ENCODE measurements at regions not wholly inside any gene's neighbourhood (a gene's known extent, or its start where the extent isn't known, plus 50 kb on each side); places are given as distances from the start of the nearest gene placed in this dataset.

DNA sequence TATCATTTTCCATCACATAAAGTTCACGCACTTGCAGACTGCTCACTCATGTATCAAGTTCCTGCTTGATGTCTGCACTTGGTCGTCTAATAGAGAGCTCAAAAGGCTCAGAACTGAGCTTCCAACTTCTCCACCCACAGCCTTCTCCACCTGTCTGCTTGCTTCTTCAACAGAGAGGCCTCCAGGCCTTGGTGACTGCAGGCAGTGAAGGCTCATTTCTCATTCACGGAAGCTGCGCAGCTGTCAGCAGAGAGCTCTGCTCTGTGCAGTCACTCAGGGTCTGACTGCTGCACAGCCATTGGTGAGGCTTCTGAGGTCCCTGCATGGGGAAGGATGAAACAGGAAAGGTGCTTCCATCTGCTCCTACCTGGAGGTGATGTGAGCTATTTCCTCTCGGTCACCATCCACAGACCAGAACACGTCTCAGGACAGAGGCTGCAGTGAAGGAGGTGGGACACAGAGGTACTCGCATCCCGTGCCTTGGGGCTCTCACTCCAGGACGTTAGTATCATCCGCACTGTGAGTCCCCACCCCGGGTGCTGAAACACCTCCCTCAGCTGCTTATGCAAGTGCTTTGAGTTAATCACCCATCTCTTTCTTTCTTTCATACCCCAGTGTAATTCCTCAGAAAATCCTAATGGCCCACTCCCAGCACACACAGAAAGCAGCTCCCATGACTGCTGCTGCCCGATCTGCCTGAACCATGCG, 126.2 kb downstream of the TMEM18 start:
- TF ChIP-seq, protein P1, sequence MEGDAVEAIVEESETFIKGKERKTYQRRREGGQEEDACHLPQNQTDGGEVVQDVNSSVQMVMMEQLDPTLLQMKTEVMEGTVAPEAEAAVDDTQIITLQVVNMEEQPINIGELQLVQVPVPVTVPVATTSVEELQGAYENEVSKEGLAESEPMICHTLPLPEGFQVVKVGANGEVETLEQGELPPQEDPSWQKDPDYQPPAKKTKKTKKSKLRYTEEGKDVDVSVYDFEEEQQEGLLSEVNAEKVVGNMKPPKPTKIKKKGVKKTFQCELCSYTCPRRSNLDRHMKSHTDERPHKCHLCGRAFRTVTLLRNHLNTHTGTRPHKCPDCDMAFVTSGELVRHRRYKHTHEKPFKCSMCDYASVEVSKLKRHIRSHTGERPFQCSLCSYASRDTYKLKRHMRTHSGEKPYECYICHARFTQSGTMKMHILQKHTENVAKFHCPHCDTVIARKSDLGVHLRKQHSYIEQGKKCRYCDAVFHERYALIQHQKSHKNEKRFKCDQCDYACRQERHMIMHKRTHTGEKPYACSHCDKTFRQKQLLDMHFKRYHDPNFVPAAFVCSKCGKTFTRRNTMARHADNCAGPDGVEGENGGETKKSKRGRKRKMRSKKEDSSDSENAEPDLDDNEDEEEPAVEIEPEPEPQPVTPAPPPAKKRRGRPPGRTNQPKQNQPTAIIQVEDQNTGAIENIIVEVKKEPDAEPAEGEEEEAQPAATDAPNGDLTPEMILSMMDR (IDR thresholded peaks at IDR 0.05; ENCODE audit: borderline replicate concordance, extremely low read depth, low read length, poor library complexity, severe bottlenecking) = no peak
- no peak for TF ChIP-seq EZH2 (IDR thresholded peaks at IDR 0.05; ENCODE audit: borderline replicate concordance, low read depth, low read length, severe bottlenecking)
